Type B pancreatic cell (in vitro differentiated cells): ENCODE measurements at regions not wholly inside any gene's neighbourhood (a gene's known extent, or its start where the extent isn't known, plus 50 kb on each side); places are given as distances from the start of the nearest gene placed in this dataset.

Experiments
- DNase-seq: peaks from one replicate; pipeline ENCODE4 v3.0.0; 2021; ENCODE audit warnings: mixed read lengths; ENCODE audit not compliant: unreplicated experiment; ENCODE audit errors: extremely low spot score
- H3K27ac Mint-ChIP-seq: 2 replicates; pipeline ENCODE4 v1.8.0; 2021; ENCODE audit warnings: mild to moderate bottlenecking, mixed read lengths
- H3K27me3 Mint-ChIP-seq: 2 replicates; pipeline ENCODE4 v1.8.0; 2021; ENCODE audit warnings: mixed read lengths
- H3K36me3 Mint-ChIP-seq: 2 replicates; pipeline ENCODE4 v1.8.0; 2021; ENCODE audit warnings: mixed read lengths
- H3K4me1 Mint-ChIP-seq: one replicate; pipeline ENCODE4 v1.8.0; 2021; ENCODE audit warnings: mixed read lengths; ENCODE audit not compliant: unreplicated experiment
- H3K4me3 Mint-ChIP-seq: 2 replicates; pipeline ENCODE4 v1.8.0; 2021; ENCODE audit warnings: mild to moderate bottlenecking, mixed read lengths
- H3K9me3 Mint-ChIP-seq: 2 replicates; pipeline ENCODE4 v1.8.0; 2021; ENCODE audit warnings: mixed read lengths
- CTCF ChIP-seq: fragments of 200-600 bp; sonication (generic); conservative IDR thresholded peaks from 2 replicates; pipeline ENCODE4 v1.5.0; 2021; ENCODE audit warnings: antibody characterized with exemption, mild to moderate bottlenecking

GRCh38 chr16:35352431-35352830 is 1893.0 kb downstream of the TP53TG3F start:
- Mint-ChIP-seq H3K4me1 (no peaks in the 10 kb centered on the region), H3K27ac (no peak overlapping the region), H3K36me3 (no peaks in the 10 kb centered on the region), H3K9me3 (no peaks in the 10 kb centered on the region), H3K4me3 (no peak overlapping the region), H3K27me3 (no peaks in the 10 kb centered on the region)
- no peak for DNase-seq
- TF ChIP-seq CTCF, result no peak

- H3K9me3 Mint-ChIP-seq, result peaks cover 4% of the 10 kb centered on the region
Measured at GRCh38 chr16:35363510-35363909, 1904.1 kb downstream of the TP53TG3F start.

GRCh38 chr16:35364263-35364662 is 1904.9 kb downstream of the TP53TG3F start:
- Mint-ChIP-seq H3K4me1 (no peaks in the 10 kb centered on the region), H3K9me3 (peaks cover 4% of the 10 kb centered on the region), H3K4me3 (no peak overlapping the region), H3K36me3 (no peaks in the 10 kb centered on the region), H3K27me3 (no peaks in the 10 kb centered on the region), H3K27ac (no peak overlapping the region)
- no peak for TF ChIP-seq CTCF
- no peak for DNase-seq

More at GRCh38 chr16:35363510-35363909, 1904.1 kb downstream of the TP53TG3F start:
- H3K4me1 Mint-ChIP-seq, result no peaks in the 10 kb centered on the region
- no peak for DNase-seq
- H3K36me3 Mint-ChIP-seq, result no peaks in the 10 kb centered on the region
- H3K27me3 Mint-ChIP-seq, result no peaks in the 10 kb centered on the region
- TF ChIP-seq CTCF, result no peak
- H3K27ac Mint-ChIP-seq, result no peak overlapping the region
- H3K4me3 Mint-ChIP-seq, result no peak overlapping the region

GRCh38 chr16:35365675-35366074 is 1906.3 kb downstream of the TP53TG3F start:
- no peak for TF ChIP-seq CTCF
- H3K4me1 Mint-ChIP-seq, result no peaks in the 10 kb centered on the region
- no peaks in the 10 kb centered on the region for H3K36me3 Mint-ChIP-seq
- peaks cover 4% of the 10 kb centered on the region for H3K9me3 Mint-ChIP-seq
- no peak for DNase-seq
- H3K4me3 Mint-ChIP-seq, result no peak overlapping the region
- H3K27me3 Mint-ChIP-seq, result no peaks in the 10 kb centered on the region
- H3K27ac Mint-ChIP-seq, result no peak overlapping the region

GRCh38 chr16:35370617-35371016 is 1911.2 kb downstream of the TP53TG3F start:
- Mint-ChIP-seq H3K27me3 (no peaks in the 10 kb centered on the region), H3K4me3 (no peak overlapping the region), H3K27ac (no peak overlapping the region), H3K36me3 (no peaks in the 10 kb centered on the region), H3K9me3 (peaks cover 4% of the 10 kb centered on the region), H3K4me1 (no peaks in the 10 kb centered on the region)
- no peak for TF ChIP-seq CTCF
- DNase-seq, result no peak

- Mint-ChIP-seq H3K27me3 (no peaks in the 10 kb centered on the region), H3K9me3 (peaks cover 11% of the 10 kb centered on the region), H3K4me3 (no peak overlapping the region), H3K36me3 (no peaks in the 10 kb centered on the region), H3K27ac (no peak overlapping the region), H3K4me1 (no peaks in the 10 kb centered on the region)
- TF ChIP-seq CTCF, result no peak
- no peak for DNase-seq
Measured at GRCh38 chr16:35377142-35377541, 1917.7 kb downstream of the TP53TG3F start.
